C4-2B (cell line): ENCODE measurements at regions not wholly inside any gene's neighbourhood (a gene's known extent, or its start where the extent isn't known, plus 50 kb on each side); places are given as distances from the start of the nearest gene placed in this dataset.

Source experiments
- H3K27ac ChIP-seq: fragments of 450-650 bp; 2 replicates; pipeline ENCODE4 v1.5.1; 2017
- CTCF ChIP-seq: fragments of 450-650 bp; conservative IDR thresholded peaks from 2 replicates; pipeline ENCODE4 v1.5.1; 2017; ENCODE audit warnings: mild to moderate bottlenecking
- ZFX ChIP-seq: fragments of 450-650 bp; IDR thresholded peaks from 2 replicates; pipeline ENCODE4 v1.6.1; 2017

GRCh38 chr4:127148165-127148564 lies 484.6 kb upstream of the INTU start:
- H3K27ac ChIP-seq: no peak overlapping the region
- TF ChIP-seq ZFX: no peak
- TF ChIP-seq CTCF: no peak

- TF ChIP-seq CTCF (no peak), ZFX (no peak)
- no peak overlapping the region for H3K27ac ChIP-seq
These were observed 483.7 kb upstream of the INTU start for GRCh38 chr4:127149086-127149485.

GRCh38 chr4:127151941-127152340 lies 480.8 kb upstream of the INTU start:
- H3K27ac ChIP-seq: no peak overlapping the region
- TF ChIP-seq CTCF (no peak), ZFX (no peak)

GRCh38 chr4:127155116-127155515 lies 477.6 kb upstream of the INTU start:
- TF ChIP-seq CTCF: no peak
- TF ChIP-seq ZFX: no peak
- no peak overlapping the region for H3K27ac ChIP-seq

GRCh38 chr4:127155555-127155954 lies 477.2 kb upstream of the INTU start:
- TF ChIP-seq CTCF: no peak
- no peak for TF ChIP-seq ZFX

GRCh38 chr4:127162741-127163140 lies 470.0 kb upstream of the INTU start:
- no peak for TF ChIP-seq CTCF
- no peak for TF ChIP-seq ZFX
- H3K27ac ChIP-seq: no peak overlapping the region

More at GRCh38 chr4:127155555-127155954, 477.2 kb upstream of the INTU start:
- H3K27ac ChIP-seq: no peak overlapping the region

- no peak for TF ChIP-seq ZFX
- TF ChIP-seq CTCF: no peak
- H3K27ac ChIP-seq: no peak overlapping the region
These were observed 466.8 kb upstream of the INTU start for GRCh38 chr4:127165971-127166370.
